ENCODE measurements at regions not wholly inside any gene's neighbourhood (a gene's known extent, or its start where the extent isn't known, plus 50 kb on each side); places are given as distances from the start of the nearest gene placed in this dataset.

GRCh38 chr1:60224523-60224922 lies 151.0 kb upstream of the C1orf87 start:
- Histone ChIP-seq H3K27me3 (ENCODE audit: control insufficient read depth, insufficient read depth, low read length) (no peaks in the 10 kb centered on the region), H3K4me1 (ENCODE audit: control insufficient read depth, low read depth, low read length) (no peaks in the 10 kb centered on the region), H3K9ac (ENCODE audit: low read length) (no peak overlapping the region), H3K4me3 (ENCODE audit: low read length) (no peak overlapping the region), H3K27ac (ENCODE audit: low read length) (no peak overlapping the region), H3K36me3 (ENCODE audit: control insufficient read depth, low read depth, low read length) (no peaks in the 10 kb centered on the region), H3K9me3 (ENCODE audit: control insufficient read depth, low read depth, low read length) (no peaks in the 10 kb centered on the region)

- Histone ChIP-seq H3K4me1 (ENCODE audit: control insufficient read depth, low read depth, low read length) (no peaks in the 10 kb centered on the region), H3K36me3 (ENCODE audit: control insufficient read depth, low read depth, low read length) (no peaks in the 10 kb centered on the region), H3K9ac (ENCODE audit: low read length) (no peak overlapping the region), H3K4me3 (ENCODE audit: low read length) (no peak overlapping the region), H3K27me3 (ENCODE audit: control insufficient read depth, insufficient read depth, low read length) (no peaks in the 10 kb centered on the region), H3K9me3 (ENCODE audit: control insufficient read depth, low read depth, low read length) (no peaks in the 10 kb centered on the region), H3K27ac (ENCODE audit: low read length) (no peak overlapping the region)
These were observed 149.6 kb upstream of the C1orf87 start for GRCh38 chr1:60223158-60223557.

DNA sequence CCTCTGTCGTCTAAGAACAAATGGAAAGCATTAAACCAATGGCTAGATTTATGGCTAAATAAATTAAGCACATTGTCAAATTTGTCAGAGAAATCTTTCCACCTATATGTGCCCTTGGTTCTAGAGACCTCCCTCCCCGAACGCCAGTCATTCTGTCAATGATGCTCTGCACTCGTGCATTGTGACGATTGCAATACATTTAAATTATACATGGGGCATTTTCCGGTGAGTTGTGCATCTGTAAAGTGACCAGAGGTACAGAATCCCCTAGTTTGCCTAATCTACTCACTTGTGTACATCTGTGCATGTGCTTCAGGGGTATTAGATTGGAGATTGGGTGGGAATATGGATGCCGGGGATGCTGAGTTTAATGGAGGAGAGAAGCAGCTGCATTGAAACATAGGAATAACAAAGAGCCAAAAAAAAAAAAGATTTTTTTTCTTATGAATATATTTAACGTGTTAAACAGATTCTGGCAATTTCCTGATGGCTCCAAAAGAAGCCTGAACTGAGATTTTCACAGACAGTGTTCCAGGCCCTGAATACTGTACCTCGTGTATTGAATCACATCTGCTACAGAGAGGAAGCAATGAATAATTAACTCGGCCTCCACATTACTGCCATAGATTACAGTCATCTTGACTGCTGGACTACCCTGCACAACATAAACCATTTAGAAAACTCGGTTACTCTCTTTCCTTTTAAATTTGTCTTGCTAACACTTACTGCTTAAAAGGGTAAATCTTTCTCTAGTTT lies 149.0 kb upstream of the C1orf87 start:
- Histone ChIP-seq H3K9ac (ENCODE audit: low read length) (no peak overlapping the region), H3K27ac (ENCODE audit: low read length) (no peak overlapping the region), H3K36me3 (ENCODE audit: control insufficient read depth, low read depth, low read length) (no peaks in the 10 kb centered on the region), H3K27me3 (ENCODE audit: control insufficient read depth, insufficient read depth, low read length) (no peaks in the 10 kb centered on the region), H3K9me3 (ENCODE audit: control insufficient read depth, low read depth, low read length) (no peaks in the 10 kb centered on the region), H3K4me1 (ENCODE audit: control insufficient read depth, low read depth, low read length) (no peaks in the 10 kb centered on the region), H3K4me3 (ENCODE audit: low read length) (no peak overlapping the region)

GRCh38 chr1:60213253-60213652 lies 139.7 kb upstream of the C1orf87 start:
- H3K9me3 ChIP-seq (ENCODE audit: control insufficient read depth, low read depth, low read length) = no peaks in the 10 kb centered on the region
- no peaks in the 10 kb centered on the region for H3K4me1 ChIP-seq (ENCODE audit: control insufficient read depth, low read depth, low read length)
- no peaks in the 10 kb centered on the region for H3K36me3 ChIP-seq (ENCODE audit: control insufficient read depth, low read depth, low read length)
- no peaks in the 10 kb centered on the region for H3K27me3 ChIP-seq (ENCODE audit: control insufficient read depth, insufficient read depth, low read length)
- no peak overlapping the region for H3K4me3 ChIP-seq (ENCODE audit: low read length)
- H3K9ac ChIP-seq (ENCODE audit: low read length) = no peak overlapping the region
- no peak overlapping the region for H3K27ac ChIP-seq (ENCODE audit: low read length)

DNA sequence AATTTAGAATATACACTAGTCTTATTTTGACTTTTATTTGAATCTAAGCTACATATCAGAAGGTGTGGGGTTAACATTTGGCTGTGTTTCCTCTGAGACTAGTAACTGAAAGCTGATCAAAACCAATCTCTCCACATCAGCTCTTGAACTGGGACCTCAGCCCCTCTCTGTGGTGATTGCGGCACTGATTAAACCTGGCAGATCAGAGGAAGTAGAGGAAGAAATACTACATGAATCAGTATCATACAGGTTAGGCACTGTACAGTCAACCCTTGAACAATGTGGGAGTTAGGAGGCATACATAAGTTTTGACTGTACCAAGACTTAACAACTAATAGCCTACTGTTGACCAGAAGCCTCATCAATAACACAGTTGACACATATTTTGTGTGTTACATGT lies 122.5 kb upstream of the C1orf87 start:
- no peak overlapping the region for H3K9ac ChIP-seq (ENCODE audit: low read length)
- H3K27ac ChIP-seq (ENCODE audit: low read length) = no peak overlapping the region
- no peaks in the 10 kb centered on the region for H3K27me3 ChIP-seq (ENCODE audit: control insufficient read depth, insufficient read depth, low read length)
- no peak overlapping the region for H3K4me3 ChIP-seq (ENCODE audit: low read length)
- H3K4me1 ChIP-seq (ENCODE audit: control insufficient read depth, low read depth, low read length) = no peaks in the 10 kb centered on the region
- H3K9me3 ChIP-seq (ENCODE audit: control insufficient read depth, low read depth, low read length) = no peaks in the 10 kb centered on the region
- H3K36me3 ChIP-seq (ENCODE audit: control insufficient read depth, low read depth, low read length) = no peaks in the 10 kb centered on the region

DNA sequence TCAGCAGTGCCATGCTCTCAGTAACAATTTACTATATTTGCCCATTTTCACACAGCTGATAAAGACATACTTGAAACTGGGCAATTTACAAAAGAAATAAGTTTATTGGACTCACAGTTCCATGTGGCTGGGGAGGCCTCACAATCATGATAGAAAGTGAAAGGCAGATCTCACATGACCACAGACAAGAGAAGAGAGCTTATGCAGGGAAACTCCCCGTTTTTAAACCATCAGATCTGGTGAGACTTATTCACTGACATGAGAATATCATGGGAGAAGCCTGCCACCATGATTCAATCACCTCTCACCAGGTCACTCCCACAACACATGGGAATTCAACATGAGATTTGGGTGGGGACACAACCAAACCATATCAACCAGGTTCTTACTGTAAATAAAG lies 112.1 kb upstream of the C1orf87 start:
- Histone ChIP-seq H3K4me1 (ENCODE audit: control insufficient read depth, low read depth, low read length) (no peaks in the 10 kb centered on the region), H3K9ac (ENCODE audit: low read length) (no peak overlapping the region), H3K4me3 (ENCODE audit: low read length) (no peak overlapping the region), H3K27ac (ENCODE audit: low read length) (no peak overlapping the region), H3K27me3 (ENCODE audit: control insufficient read depth, insufficient read depth, low read length) (no peaks in the 10 kb centered on the region), H3K9me3 (ENCODE audit: control insufficient read depth, low read depth, low read length) (peaks cover 19% of the 10 kb centered on the region), H3K36me3 (ENCODE audit: control insufficient read depth, low read depth, low read length) (no peaks in the 10 kb centered on the region)

DNA sequence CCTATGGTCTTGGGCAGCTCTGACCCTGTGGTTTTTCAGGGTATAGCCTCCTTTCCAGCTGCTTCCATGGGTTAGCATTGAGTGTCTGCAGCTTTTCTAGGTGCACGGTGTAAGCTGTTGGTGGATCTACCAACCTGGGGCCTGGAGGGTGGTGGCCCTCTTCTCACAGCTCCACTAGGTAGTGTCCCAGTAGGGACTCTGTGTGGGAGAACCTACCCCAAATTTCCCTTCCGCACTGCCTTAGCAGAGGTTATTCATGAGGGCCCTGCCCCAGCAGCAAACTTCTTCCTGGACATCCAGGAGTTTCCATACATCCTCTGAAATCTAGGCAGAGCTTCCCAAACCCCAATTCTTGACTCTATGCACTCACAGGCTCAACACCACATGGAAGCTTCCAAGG lies 111.0 kb upstream of the C1orf87 start:
- no peaks in the 10 kb centered on the region for H3K27me3 ChIP-seq (ENCODE audit: control insufficient read depth, insufficient read depth, low read length)
- H3K9ac ChIP-seq (ENCODE audit: low read length) = no peak overlapping the region
- no peaks in the 10 kb centered on the region for H3K36me3 ChIP-seq (ENCODE audit: control insufficient read depth, low read depth, low read length)
- H3K9me3 ChIP-seq (ENCODE audit: control insufficient read depth, low read depth, low read length) = peaks cover 19% of the 10 kb centered on the region
- no peak overlapping the region for H3K4me3 ChIP-seq (ENCODE audit: low read length)
- H3K27ac ChIP-seq (ENCODE audit: low read length) = no peak overlapping the region
- H3K4me1 ChIP-seq (ENCODE audit: control insufficient read depth, low read depth, low read length) = no peaks in the 10 kb centered on the region

- Histone ChIP-seq H3K27me3 (ENCODE audit: control insufficient read depth, insufficient read depth, low read length) (no peaks in the 10 kb centered on the region), H3K9ac (ENCODE audit: low read length) (no peak overlapping the region), H3K4me3 (ENCODE audit: low read length) (no peak overlapping the region), H3K36me3 (ENCODE audit: control insufficient read depth, low read depth, low read length) (no peaks in the 10 kb centered on the region), H3K27ac (ENCODE audit: low read length) (no peak overlapping the region), H3K9me3 (ENCODE audit: control insufficient read depth, low read depth, low read length) (no peaks in the 10 kb centered on the region), H3K4me1 (ENCODE audit: control insufficient read depth, low read depth, low read length) (no peaks in the 10 kb centered on the region)
These were observed 100.3 kb upstream of the C1orf87 start for GRCh38 chr1:60173729-60174505.

DNA sequence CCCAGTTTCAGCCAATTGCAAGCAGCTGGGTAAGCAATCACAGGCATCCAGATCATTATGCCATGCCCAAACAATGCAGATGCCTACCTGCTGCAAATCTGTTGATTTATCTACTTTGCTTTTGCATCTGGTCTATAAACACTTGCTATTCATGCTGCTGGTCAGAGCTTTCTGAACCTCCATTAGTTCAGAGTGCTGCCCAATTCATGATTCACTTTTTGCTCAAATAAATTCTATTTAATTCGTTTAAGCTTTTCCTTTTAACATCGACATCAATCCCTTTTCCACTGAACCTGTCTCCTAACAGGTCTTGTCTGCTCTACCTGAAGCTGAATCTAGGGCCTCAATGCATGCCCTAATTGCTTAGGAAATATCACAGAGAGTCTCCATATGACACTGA lies 99.4 kb upstream of the C1orf87 start:
- H3K9me3 ChIP-seq (ENCODE audit: control insufficient read depth, low read depth, low read length) = no peaks in the 10 kb centered on the region

GRCh38 chr1:60171801-60172200 lies 98.2 kb upstream of the C1orf87 start:
- Histone ChIP-seq H3K9ac (ENCODE audit: low read length) (no peak overlapping the region), H3K27me3 (ENCODE audit: control insufficient read depth, insufficient read depth, low read length) (no peaks in the 10 kb centered on the region), H3K36me3 (ENCODE audit: control insufficient read depth, low read depth, low read length) (no peaks in the 10 kb centered on the region), H3K9me3 (ENCODE audit: control insufficient read depth, low read depth, low read length) (no peaks in the 10 kb centered on the region), H3K4me1 (ENCODE audit: control insufficient read depth, low read depth, low read length) (no peaks in the 10 kb centered on the region), H3K4me3 (ENCODE audit: low read length) (no peak overlapping the region), H3K27ac (ENCODE audit: low read length) (no peak overlapping the region)

More for the DNA sequence above, 99.4 kb upstream of the C1orf87 start:
- Histone ChIP-seq H3K36me3 (ENCODE audit: control insufficient read depth, low read depth, low read length) (no peaks in the 10 kb centered on the region), H3K27me3 (ENCODE audit: control insufficient read depth, insufficient read depth, low read length) (no peaks in the 10 kb centered on the region), H3K27ac (ENCODE audit: low read length) (no peak overlapping the region), H3K4me1 (ENCODE audit: control insufficient read depth, low read depth, low read length) (no peaks in the 10 kb centered on the region), H3K9ac (ENCODE audit: low read length) (no peak overlapping the region), H3K4me3 (ENCODE audit: low read length) (no peak overlapping the region)

DNA sequence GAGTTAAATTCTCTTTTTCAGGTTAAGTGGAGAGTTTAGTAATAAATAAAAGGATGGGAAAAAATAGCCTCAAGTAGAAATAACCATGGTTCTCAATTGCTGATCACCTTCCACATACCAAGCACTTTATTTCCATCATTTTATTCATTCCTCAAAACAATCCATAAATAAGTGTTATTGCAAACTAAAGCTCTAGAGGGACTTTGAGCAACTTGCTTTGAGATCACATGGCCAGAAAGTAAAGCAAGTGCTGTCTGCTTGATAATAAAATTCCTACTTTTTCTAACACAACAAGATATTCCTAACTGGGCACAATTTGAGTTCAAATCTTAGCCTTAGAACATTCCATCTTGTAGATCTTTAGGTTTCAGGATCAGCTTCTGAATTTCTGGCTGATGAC lies 97.1 kb upstream of the C1orf87 start:
- Histone ChIP-seq H3K36me3 (ENCODE audit: control insufficient read depth, low read depth, low read length) (no peaks in the 10 kb centered on the region), H3K27ac (ENCODE audit: low read length) (no peak overlapping the region), H3K4me1 (ENCODE audit: control insufficient read depth, low read depth, low read length) (no peaks in the 10 kb centered on the region), H3K27me3 (ENCODE audit: control insufficient read depth, insufficient read depth, low read length) (no peaks in the 10 kb centered on the region), H3K9me3 (ENCODE audit: control insufficient read depth, low read depth, low read length) (no peaks in the 10 kb centered on the region), H3K4me3 (ENCODE audit: low read length) (no peak overlapping the region), H3K9ac (ENCODE audit: low read length) (no peak overlapping the region)

- H3K4me3 ChIP-seq (ENCODE audit: low read length) = no peak overlapping the region
- H3K36me3 ChIP-seq (ENCODE audit: control insufficient read depth, low read depth, low read length) = no peaks in the 10 kb centered on the region
- no peak overlapping the region for H3K9ac ChIP-seq (ENCODE audit: low read length)
These were observed 95.6 kb upstream of the C1orf87 start for GRCh38 chr1:60169206-60169605.

More at GRCh38 chr1:60169206-60169605, 95.6 kb upstream of the C1orf87 start:
- Histone ChIP-seq H3K9me3 (ENCODE audit: control insufficient read depth, low read depth, low read length) (no peaks in the 10 kb centered on the region), H3K27me3 (ENCODE audit: control insufficient read depth, insufficient read depth, low read length) (no peaks in the 10 kb centered on the region), H3K27ac (ENCODE audit: low read length) (no peak overlapping the region), H3K4me1 (ENCODE audit: control insufficient read depth, low read depth, low read length) (no peaks in the 10 kb centered on the region)
